Superior temporal gyrus (tissue), 1 donor: ENCODE measurements at regions not wholly inside any gene's neighbourhood (a gene's known extent, or its start where the extent isn't known, plus 50 kb on each side); places are given as distances from the start of the nearest gene placed in this dataset.
"Not testable (repeated sequence)": the region's sequence is repeated elsewhere in the genome, so short reads cannot be mapped to it uniquely, and the experiment has no call there.

ENCODE experiments used
- DNase-seq: peaks from one replicate; pipeline ENCODE4 v3.0.0-alpha.2; 2016; ENCODE audit errors: extremely low spot score

GRCh38 chrX:1016281-1016680, 196.2 kb downstream of the CRLF2 start:
- not testable (repeated sequence) for DNase-seq

- DNase-seq: no peak
Observed at GRCh38 chrX:1012678-1013300, 199.7 kb downstream of the CRLF2 start.

- no peak for DNase-seq
Observed at GRCh38 chrX:1011691-1012283, 200.7 kb downstream of the CRLF2 start.

GRCh38 chrX:1009771-1010170, 202.7 kb downstream of the CRLF2 start:
- no peak for DNase-seq

GRCh38 chrX:1006156-1006730, 206.2 kb downstream of the CRLF2 start:
- DNase-seq: no peak

GRCh38 chrX:1002611-1003010, 209.8 kb downstream of the CRLF2 start:
- no peak for DNase-seq

- no peak for DNase-seq
Observed at GRCh38 chrX:997631-998137, 214.8 kb downstream of the CRLF2 start.

GRCh38 chrX:994780-995179, 217.7 kb downstream of the CRLF2 start:
- DNase-seq: no peak

GRCh38 chrX:989959-990510, 222.4 kb downstream of the CRLF2 start:
- DNase-seq: peak; percentile 45

GRCh38 chrX:988530-988929, 223.9 kb downstream of the CRLF2 start:
- DNase-seq: not testable (repeated sequence)

GRCh38 chrX:981791-982626, 230.4 kb downstream of the CRLF2 start:
- no peak for DNase-seq

GRCh38 chrX:980587-981235, 231.7 kb downstream of the CRLF2 start:
- no peak for DNase-seq

- DNase-seq: not testable (repeated sequence)
Observed at GRCh38 chrX:979127-979526, 233.3 kb downstream of the CRLF2 start.

- DNase-seq: no peak
Observed at GRCh38 chrX:973010-973632, 239.3 kb downstream of the CRLF2 start.

GRCh38 chrX:968148-968965, 244.1 kb downstream of the CRLF2 start:
- no peak for DNase-seq

GRCh38 chrX:966396-967070, 245.9 kb downstream of the CRLF2 start:
- no peak for DNase-seq

GRCh38 chrX:964831-965416, 247.5 kb downstream of the CRLF2 start:
- DNase-seq: no peak

GRCh38 chrX:960821-961220, 251.6 kb downstream of the CRLF2 start:
- DNase-seq: no peak

GRCh38 chrX:959595-959994, 252.9 kb downstream of the CRLF2 start:
- no peak for DNase-seq
